WERI-Rb-1 (cell line): ENCODE measurements at regions not wholly inside any gene's neighbourhood (a gene's known extent, or its start where the extent isn't known, plus 50 kb on each side); places are given as distances from the start of the nearest gene placed in this dataset.

Experiments
- DNase-seq: peaks from one replicate; pipeline ENCODE4 v3.0.0-alpha.2; 2020
- H3K27ac ChIP-seq: fragments of 250-450 bp; sonication (Bioruptor Pico); 2 replicates; pipeline ENCODE4 v1.5.1; 2020; ENCODE audit warnings: mild to moderate bottlenecking, moderate library complexity
- H3K27me3 ChIP-seq: fragments of 250-450 bp; sonication (Bioruptor Pico); 2 replicates; pipeline ENCODE4 v1.5.1; 2021; ENCODE audit warnings: mild to moderate bottlenecking, low read depth, moderate library complexity; ENCODE audit not compliant: insufficient read depth, severe bottlenecking
- H3K36me3 ChIP-seq: fragments of 250-450 bp; sonication (Bioruptor Pico); 2 replicates; pipeline ENCODE4 v1.5.1; 2020; ENCODE audit warnings: mild to moderate bottlenecking, moderate library complexity
- H3K4me3 ChIP-seq: 2 replicates; pipeline ENCODE4 v1.5.1; 2011; ENCODE audit warnings: low read depth, mild to moderate bottlenecking, control low read depth, low read length
- H3K9me3 ChIP-seq: fragments of 250-450 bp; sonication (Bioruptor Pico); 2 replicates; pipeline ENCODE4 v1.5.1; 2021; ENCODE audit warnings: mild to moderate bottlenecking, moderate library complexity; ENCODE audit not compliant: severe bottlenecking
- TF ChIP-seq, protein P1 (sequence below): IDR thresholded peaks from 2 replicates; pipeline ENCODE4 v1.5.1; 2011; ENCODE audit warnings: low read depth, mild to moderate bottlenecking, control low read depth, inconsistent platforms, low read length

DNA sequence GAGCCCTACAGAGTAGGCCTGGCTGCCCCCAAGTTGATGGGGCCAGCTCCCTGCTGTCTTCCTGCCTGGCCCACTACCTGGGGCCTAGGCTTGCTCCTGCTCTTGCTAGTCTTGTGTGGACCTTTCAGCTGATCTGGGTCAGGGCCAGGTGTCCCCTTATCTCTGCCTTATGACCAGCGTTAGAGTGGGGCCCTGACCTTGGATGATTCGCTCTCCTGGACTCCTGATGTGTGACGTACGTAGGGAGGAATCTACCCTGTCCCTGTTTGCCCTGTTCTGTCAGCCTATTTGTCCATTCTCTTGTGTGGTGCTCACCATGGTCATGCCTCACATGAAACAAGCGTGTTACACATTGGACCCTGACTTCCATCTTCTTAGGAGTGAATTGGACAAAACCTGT, 571.8 kb downstream of the QKI start:
- DNase-seq, result no peak
- Histone ChIP-seq H3K27ac (no peak overlapping the region), H3K36me3 (no peaks in the 10 kb centered on the region), H3K4me3 (no peak overlapping the region), H3K9me3 (no peaks in the 10 kb centered on the region), H3K27me3 (no peaks in the 10 kb centered on the region)
- TF ChIP-seq, protein P1, sequence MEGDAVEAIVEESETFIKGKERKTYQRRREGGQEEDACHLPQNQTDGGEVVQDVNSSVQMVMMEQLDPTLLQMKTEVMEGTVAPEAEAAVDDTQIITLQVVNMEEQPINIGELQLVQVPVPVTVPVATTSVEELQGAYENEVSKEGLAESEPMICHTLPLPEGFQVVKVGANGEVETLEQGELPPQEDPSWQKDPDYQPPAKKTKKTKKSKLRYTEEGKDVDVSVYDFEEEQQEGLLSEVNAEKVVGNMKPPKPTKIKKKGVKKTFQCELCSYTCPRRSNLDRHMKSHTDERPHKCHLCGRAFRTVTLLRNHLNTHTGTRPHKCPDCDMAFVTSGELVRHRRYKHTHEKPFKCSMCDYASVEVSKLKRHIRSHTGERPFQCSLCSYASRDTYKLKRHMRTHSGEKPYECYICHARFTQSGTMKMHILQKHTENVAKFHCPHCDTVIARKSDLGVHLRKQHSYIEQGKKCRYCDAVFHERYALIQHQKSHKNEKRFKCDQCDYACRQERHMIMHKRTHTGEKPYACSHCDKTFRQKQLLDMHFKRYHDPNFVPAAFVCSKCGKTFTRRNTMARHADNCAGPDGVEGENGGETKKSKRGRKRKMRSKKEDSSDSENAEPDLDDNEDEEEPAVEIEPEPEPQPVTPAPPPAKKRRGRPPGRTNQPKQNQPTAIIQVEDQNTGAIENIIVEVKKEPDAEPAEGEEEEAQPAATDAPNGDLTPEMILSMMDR, result no peak

DNA sequence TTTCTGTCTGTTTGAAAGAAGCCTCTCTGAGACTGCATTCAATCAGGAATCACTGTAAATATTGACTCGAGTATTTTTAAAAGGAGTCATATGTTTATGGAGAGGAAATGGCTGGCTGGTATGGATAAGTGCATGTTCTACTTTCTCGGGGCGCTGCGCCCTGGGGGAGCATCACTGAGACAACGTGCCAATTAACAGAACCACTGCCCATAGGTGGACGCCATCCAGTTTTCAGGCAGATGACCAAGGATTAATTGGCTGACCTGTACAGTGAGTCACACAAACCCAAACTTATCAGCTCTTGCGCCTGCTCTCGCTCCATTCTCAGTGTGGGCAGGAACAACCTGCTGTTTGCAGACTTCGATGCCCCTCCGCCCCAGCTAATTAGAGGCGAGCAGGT, 571.2 kb downstream of the QKI start:
- H3K36me3 ChIP-seq, result no peaks in the 10 kb centered on the region
- H3K4me3 ChIP-seq, result no peak overlapping the region

DNA sequence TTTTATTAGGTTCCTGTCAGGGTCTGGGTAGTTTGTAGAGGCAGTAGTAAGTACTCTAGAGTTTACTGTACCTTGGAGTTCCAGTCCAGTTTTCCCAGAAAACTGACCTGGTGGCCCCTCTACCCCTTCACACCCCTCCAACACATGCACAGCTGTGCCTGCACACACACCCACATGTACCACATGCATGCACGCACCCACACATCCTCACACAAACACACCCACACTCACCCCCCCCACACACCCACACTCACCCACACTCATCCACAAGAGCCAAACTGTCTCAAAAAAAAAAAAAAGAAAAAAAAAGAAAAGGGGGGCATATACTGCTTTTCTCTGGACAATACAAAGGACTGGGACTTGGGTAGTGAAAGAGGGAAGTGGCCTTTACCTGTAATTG, 570.5 kb downstream of the QKI start:
- TF ChIP-seq, protein P1, result no peak
- Histone ChIP-seq H3K36me3 (no peaks in the 10 kb centered on the region), H3K27me3 (no peaks in the 10 kb centered on the region), H3K9me3 (no peaks in the 10 kb centered on the region), H3K27ac (no peak overlapping the region), H3K4me3 (no peak overlapping the region)
- DNase-seq, result no peak

More for the DNA sequence above, 571.2 kb downstream of the QKI start:
- Histone ChIP-seq H3K9me3 (no peaks in the 10 kb centered on the region), H3K27me3 (no peaks in the 10 kb centered on the region), H3K27ac (no peak overlapping the region)
- TF ChIP-seq, protein P1, result no peak
- no peak for DNase-seq

DNA sequence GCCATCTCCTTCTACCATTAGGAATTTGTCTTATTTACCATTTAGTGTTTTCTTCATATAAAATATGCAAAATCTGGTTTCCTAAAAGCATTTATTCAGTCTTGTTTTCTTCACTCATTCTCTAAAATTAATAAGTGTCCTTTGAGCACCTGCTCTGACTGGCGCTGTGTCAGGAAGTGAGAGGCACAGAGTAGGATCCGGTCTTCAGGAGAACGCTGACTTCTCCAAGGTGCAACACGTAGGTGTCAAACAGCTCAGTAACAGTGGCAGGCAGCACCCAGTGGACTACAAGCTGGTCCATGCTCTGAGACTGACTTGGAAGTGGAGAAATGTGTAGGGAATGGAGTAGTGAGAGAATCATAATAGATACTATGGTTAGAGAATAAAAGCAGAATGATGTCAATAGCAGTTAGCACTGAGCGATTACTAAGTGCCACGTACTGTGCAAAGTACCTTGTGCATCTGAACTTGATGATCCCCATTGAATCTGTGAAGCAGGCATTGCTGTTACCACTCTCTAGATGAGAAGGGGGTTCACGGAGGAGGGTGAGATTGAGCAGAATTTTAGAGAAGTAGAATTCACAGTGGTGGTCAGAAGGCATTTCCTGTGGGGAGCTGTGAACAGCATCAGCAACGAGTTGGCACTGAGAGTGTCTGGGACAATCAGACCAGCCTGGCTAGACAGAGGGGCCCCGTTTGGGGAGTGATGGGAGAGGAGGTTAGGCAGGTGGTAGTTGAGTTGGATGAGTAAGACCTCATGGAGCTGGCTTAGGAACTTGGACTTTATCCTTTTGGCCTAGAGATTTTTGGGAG, 569.8 kb downstream of the QKI start:
- H3K27ac ChIP-seq, result no peak overlapping the region
- DNase-seq, result no peak
- TF ChIP-seq, protein P1, result no peak
- no peaks in the 10 kb centered on the region for H3K9me3 ChIP-seq
- no peaks in the 10 kb centered on the region for H3K27me3 ChIP-seq
- H3K4me3 ChIP-seq, result no peak overlapping the region
- H3K36me3 ChIP-seq, result no peaks in the 10 kb centered on the region

DNA sequence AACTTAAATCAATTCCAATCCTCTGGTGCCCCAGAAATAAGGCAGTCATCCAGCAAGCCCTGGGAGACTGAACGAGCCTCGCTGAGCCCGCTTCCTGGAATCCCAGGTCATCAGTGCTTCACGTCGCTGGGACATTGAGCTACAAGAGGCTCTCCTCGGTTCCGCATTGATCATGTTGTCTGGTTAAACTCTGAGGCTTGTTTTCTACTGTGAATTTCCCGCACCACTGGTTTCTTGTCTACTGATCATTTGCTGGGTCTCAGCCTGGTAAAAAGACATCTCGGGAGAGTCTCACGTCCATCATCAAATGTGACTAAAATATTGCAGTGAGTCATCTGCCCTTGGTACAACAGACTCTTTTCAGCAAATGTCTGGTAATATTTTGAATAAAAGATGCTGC, 569.2 kb downstream of the QKI start:
- no peak for DNase-seq
- Histone ChIP-seq H3K4me3 (no peak overlapping the region), H3K27me3 (no peaks in the 10 kb centered on the region), H3K9me3 (no peaks in the 10 kb centered on the region), H3K27ac (no peak overlapping the region), H3K36me3 (no peaks in the 10 kb centered on the region)
- TF ChIP-seq, protein P1, result no peak

DNA sequence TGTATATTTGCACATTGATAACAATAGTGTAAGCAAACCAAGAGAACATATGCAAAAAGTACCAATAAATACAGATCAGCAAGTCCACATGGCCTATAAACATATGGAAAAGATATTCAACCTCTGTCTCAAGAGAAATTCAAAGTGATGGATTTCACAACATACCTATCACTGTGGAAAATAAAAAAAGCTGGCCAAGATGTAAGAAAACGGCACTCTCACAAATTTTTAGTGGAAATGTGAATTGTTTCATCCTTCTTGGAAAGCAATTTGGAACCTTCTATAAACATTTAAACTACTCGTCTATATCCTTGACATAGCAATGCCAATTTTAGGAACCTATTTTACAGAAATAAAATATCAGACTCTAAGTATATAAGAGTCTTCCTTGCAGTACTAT, 559.8 kb downstream of the QKI start:
- Histone ChIP-seq H3K9me3 (no peaks in the 10 kb centered on the region), H3K36me3 (no peaks in the 10 kb centered on the region), H3K4me3 (no peak overlapping the region), H3K27me3 (no peaks in the 10 kb centered on the region), H3K27ac (no peak overlapping the region)
- no peak for DNase-seq
- TF ChIP-seq, protein P1, result no peak
